ENCODE measurements at regions not wholly inside any gene's neighbourhood (a gene's known extent, or its start where the extent isn't known, plus 50 kb on each side); places are given as distances from the start of the nearest gene placed in this dataset.

- TF ChIP-seq CTCF (IDR thresholded peaks at IDR 0.05): no peak
- no peak for TF ChIP-seq EZH2 (IDR thresholded peaks at IDR 0.05)
- no peak for TF ChIP-seq EZH2phosphoT487 (IDR thresholded peaks at IDR 0.05)
Observed at GRCh38 chr9:31601666-31602065, 782.8 kb upstream of the ACO1 start.

Data from neural progenitor cell (in vitro differentiated cells).